Ascending aorta (tissue), 2 donors: ENCODE measurements at regions not wholly inside any gene's neighbourhood (a gene's known extent, or its start where the extent isn't known, plus 50 kb on each side); places are given as distances from the start of the nearest gene placed in this dataset.

Experiments used
- DNase-seq, 2 donors: peaks; one replicate each; pipeline ENCODE4 v3.0.0-alpha.2; 2019; ENCODE audit warnings: low spot score in 2 of 2
- H3K27ac ChIP-seq, 2 donors: fragments of 200-600 bp; sonication (generic); one replicate each; pipeline ENCODE4 v1.5.1; 2016 to 2017; ENCODE audit warnings: mild to moderate bottlenecking in 1 of 2
- H3K27me3 ChIP-seq: fragments of 200-600 bp; sonication (generic); one replicate; pipeline ENCODE4 v1.5.1; 2017
- H3K36me3 ChIP-seq, 2 donors: fragments of 200-600 bp; sonication (generic); one replicate each; pipeline ENCODE4 v1.5.1; 2016
- H3K4me1 ChIP-seq, 2 donors: fragments of 200-600 bp; sonication (generic); one replicate each; pipeline ENCODE4 v1.5.1; 2016 to 2017; ENCODE audit warnings: mild to moderate bottlenecking in 1 of 2
- H3K4me3 ChIP-seq, 2 donors: fragments of 200-600 bp; sonication (generic); one replicate each; pipeline ENCODE4 v1.5.1; 2016 to 2017; ENCODE audit warnings: mild to moderate bottlenecking in 1 of 2
- H3K9me3 ChIP-seq, 2 donors: fragments of 200-600 bp; sonication (generic); one replicate each; pipeline ENCODE4 v1.5.1; 2016
- CTCF ChIP-seq, 3 experiments: fragments of 200-600 bp in 2 of 3; fragments of 450-650 bp in 1 of 3; sonication (generic) in 2 of 3; IDR thresholded peaks; one replicate each; pipeline ENCODE4 v1.5.1; 2016 to 2019; ENCODE audit warnings: antibody characterized with exemption in 3 of 3, mild to moderate bottlenecking in 1 of 3, moderate library complexity in 1 of 3
- intact Hi-C: fragments of 100-400 bp; cut with DNase I; formaldehyde crosslinking; loops from one replicate; pipeline ENCODE4 v1.15.1; 2023

GRCh38 chr7:17168416-17168815 is 130.0 kb upstream of the AHR start:
- H3K27ac ChIP-seq: no peak overlapping the region
- intact Hi-C loops: no loop called here
- no peak for DNase-seq
- H3K36me3 ChIP-seq: no peaks in the 10 kb centered on the region
- H3K9me3 ChIP-seq: no peaks in the 10 kb centered on the region
- no peak overlapping the region for H3K4me3 ChIP-seq
- H3K27me3 ChIP-seq: no peaks in the 10 kb centered on the region
- TF ChIP-seq CTCF (IDR thresholded peaks at IDR 0.05): no peak
- H3K4me1 ChIP-seq: no peaks in the 10 kb centered on the region

DNA sequence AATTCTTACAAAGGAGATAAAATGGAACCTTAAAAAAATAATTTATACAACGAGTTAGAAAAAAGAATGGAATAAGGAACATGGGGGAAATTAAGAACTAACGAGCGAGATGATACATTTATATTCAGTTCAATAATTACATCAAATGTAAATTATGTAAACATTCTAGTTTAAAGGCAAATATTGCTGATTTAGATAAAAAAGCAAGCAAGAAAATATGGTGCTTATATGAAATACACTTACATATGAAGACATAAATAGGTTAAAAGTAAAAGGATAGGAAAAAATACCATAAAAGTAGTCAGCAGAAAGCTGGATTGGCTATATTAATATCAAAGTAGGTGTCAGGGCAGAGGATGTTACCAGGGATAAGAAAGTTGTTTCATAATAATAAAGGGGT is 127.0 kb upstream of the AHR start:
- no peak for DNase-seq
- Histone ChIP-seq H3K4me3 (no peak overlapping the region), H3K27me3 (no peaks in the 10 kb centered on the region), H3K9me3 (no peaks in the 10 kb centered on the region), H3K36me3 (no peaks in the 10 kb centered on the region), H3K4me1 (no peaks in the 10 kb centered on the region), H3K27ac (no peak overlapping the region)
- no peak for TF ChIP-seq CTCF (IDR thresholded peaks at IDR 0.05)
- intact Hi-C loops: no loop called here

- Histone ChIP-seq H3K27ac (no peak overlapping the region), H3K36me3 (no peaks in the 10 kb centered on the region), H3K9me3 (no peaks in the 10 kb centered on the region), H3K4me3 (no peak overlapping the region), H3K4me1 (no peaks in the 10 kb centered on the region), H3K27me3 (no peaks in the 10 kb centered on the region)
- intact Hi-C loops: no loop called here
- TF ChIP-seq CTCF (IDR thresholded peaks at IDR 0.05): no peak
- no peak for DNase-seq
Observed at GRCh38 chr7:17176371-17177032, 122.0 kb upstream of the AHR start.

DNA sequence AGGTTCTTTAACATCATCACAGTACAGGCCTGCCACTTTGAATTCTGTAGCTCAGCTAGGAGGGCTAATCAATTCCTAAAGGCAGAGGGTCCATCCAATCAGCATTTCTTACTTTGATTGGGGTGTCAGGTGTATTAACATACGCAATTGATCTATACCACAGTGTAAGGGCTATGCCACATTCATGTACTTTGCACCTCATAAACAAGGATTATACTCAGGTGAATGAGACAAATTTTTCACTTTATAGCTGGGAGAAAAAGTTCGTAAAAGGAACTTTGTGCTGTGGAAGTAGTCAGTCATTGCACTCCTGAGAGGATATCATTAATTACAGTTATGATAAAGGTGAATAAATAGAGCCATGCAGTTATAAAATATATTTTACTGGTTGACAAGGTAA is 119.9 kb upstream of the AHR start:
- no peaks in the 10 kb centered on the region for H3K36me3 ChIP-seq
- H3K9me3 ChIP-seq: no peaks in the 10 kb centered on the region
- H3K27ac ChIP-seq: no peak overlapping the region
- intact Hi-C loops: no loop called here
- no peaks in the 10 kb centered on the region for H3K27me3 ChIP-seq
- TF ChIP-seq CTCF (IDR thresholded peaks at IDR 0.05): no peak
- H3K4me3 ChIP-seq: no peak overlapping the region
- peaks cover 0 to under 1% of the 10 kb centered on the region in 2 donors for H3K4me1 ChIP-seq
- DNase-seq: no peak

DNA sequence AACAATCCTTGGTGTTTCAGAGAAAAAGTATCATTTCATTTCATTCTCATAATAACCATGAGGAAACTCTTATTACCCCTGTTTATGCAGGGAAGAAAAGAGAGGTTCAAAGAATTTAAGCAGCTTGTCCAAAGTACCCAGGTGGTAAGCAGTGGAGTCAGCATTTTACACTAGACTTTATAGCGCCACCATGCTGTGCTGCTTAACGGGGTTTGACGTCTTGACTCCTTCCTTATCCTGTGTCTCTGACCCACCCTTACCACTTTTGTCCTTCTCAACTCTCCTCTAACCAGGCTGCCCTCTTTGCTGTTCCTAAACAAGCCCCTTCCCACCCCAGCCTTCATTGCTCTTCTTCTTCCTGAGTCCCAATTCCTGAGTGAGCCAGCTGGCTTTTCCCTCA is 117.0 kb upstream of the AHR start:
- Histone ChIP-seq H3K27me3 (no peaks in the 10 kb centered on the region), H3K4me3 (no peak overlapping the region), H3K36me3 (no peaks in the 10 kb centered on the region), H3K9me3 (no peaks in the 10 kb centered on the region), H3K4me1 (peaks cover 0 to 3% of the 10 kb centered on the region in 2 donors), H3K27ac (no peak overlapping the region)
- intact Hi-C loops: no loop called here
- DNase-seq: no peak
- TF ChIP-seq CTCF (IDR thresholded peaks at IDR 0.05): no peak
